ENCODE measurements at regions not wholly inside any gene's neighbourhood (a gene's known extent, or its start where the extent isn't known, plus 50 kb on each side); places are given as distances from the start of the nearest gene placed in this dataset.

DNA sequence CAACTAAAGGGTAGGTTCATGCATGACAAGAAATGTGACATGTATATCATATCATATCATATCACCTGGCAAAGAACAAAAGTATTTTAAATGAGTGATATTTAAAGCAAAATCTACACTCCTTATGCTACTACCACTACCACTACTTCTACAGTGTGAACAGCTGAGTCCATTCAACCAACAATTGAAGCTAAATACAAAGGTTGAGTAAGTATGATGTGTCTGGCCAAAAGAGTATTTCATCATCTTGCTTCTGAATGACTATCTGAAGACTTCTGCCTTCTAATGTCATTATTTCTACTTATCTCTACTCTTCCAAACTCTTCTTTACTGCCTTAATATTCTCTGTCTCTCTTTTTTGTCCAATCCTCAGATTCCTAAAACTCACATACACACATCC, 292.6 kb upstream of the CAND1 start:
- no peak for DNase-seq

DNA sequence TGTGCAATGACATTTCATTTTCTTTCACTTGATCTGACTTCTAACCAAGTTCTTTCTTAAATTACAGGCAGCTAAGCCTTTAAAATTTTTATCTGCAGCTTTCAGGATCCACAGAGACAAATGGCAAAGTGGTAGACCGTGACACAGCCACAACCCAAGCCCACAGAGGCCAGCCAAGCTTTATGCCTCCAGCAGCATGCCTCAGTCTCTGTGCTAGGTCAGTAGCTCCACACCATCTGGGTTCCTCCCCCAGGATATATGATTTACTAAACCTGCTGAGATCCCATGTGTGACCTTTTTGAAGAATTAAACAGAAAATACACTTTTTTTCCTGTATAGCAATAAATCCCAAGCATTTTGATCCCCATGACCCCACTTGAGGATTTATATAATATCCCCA, 290.4 kb upstream of the CAND1 start:
- no peak for DNase-seq

- DNase-seq, result no peak
Observed at GRCh38 chr12:66979251-66979650, 289.9 kb upstream of the CAND1 start.

DNA sequence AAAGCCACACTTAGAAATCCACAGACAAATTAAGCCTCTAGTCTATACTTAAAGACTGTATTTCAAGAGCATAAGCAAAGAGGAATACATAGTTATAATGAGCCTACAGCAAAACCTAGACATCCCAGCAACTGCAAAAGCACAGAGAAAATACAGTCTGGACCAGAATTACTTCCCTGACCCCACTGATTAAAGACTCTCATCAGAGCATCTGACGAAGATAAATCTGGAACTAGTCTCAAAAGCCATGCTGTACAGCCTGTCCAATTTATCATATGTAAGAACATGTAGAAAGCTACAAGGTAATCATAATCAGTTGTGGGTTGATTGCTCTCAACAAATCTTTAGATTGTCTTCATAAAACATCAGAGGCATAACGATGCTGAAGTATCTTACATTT, 285.1 kb upstream of the CAND1 start:
- no peak for DNase-seq

- no peak for DNase-seq
Observed at GRCh38 chr12:66984962-66985361, 284.2 kb upstream of the CAND1 start.

DNA sequence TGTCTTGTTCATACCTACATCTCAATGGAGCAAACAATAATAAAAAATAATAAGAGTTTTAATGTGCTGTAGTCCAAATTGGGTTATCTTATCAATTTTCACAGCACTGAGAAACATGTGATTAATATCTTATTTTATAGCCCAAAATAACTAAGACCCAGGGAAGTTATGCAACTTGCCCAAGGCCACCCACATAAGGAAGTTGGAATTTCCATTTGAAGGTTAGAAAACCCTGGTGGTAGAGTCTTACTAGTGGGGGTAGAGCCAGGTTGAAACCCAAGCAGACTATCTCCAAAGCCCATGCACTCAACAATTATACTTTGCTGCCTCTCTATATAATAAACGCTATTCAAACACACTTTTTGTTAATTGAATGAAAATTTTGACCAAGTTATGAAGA, 270.0 kb upstream of the CAND1 start:
- DNase-seq, result no peak

DNA sequence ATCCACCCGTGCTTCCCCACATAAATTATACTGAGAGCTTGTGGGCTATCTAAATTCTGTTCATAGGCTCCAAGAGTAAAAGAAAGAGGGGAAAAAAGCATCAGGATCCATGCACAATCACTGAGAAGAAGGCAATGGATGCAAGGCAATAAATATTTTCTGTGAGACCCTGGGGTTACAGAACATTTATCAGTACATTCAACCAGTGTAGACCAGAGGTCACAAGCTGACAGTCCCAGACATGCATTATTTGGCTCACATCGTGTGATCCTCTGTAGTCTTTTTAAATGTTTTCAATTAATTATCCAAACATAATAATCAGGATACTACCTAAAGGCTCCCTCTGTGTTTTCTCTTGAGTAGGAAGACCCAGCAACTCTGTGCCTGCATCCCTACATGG, 267.9 kb upstream of the CAND1 start:
- no peak for DNase-seq

- DNase-seq, result no peak
Observed at GRCh38 chr12:67002720-67003119, 266.4 kb upstream of the CAND1 start.

DNA sequence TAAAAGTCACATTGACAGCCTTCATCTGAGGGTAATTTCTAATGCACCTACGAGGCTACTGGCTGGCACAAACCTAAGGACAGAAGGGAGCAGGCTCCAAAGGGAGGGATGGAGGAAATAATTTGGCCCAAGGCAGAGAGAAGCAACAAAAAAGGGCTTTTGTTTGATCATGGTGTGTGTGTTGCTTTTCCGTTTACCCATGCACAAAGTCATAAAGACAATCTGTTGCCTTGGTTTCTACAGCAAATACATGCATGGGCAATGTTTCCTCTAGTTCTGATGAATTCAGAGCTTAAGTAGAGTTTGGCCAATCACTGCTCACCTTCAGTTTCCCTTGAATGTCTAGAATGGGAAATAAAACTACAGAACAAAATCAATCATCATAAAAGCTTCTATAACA, 262.5 kb upstream of the CAND1 start:
- DNase-seq, result no peak

DNA sequence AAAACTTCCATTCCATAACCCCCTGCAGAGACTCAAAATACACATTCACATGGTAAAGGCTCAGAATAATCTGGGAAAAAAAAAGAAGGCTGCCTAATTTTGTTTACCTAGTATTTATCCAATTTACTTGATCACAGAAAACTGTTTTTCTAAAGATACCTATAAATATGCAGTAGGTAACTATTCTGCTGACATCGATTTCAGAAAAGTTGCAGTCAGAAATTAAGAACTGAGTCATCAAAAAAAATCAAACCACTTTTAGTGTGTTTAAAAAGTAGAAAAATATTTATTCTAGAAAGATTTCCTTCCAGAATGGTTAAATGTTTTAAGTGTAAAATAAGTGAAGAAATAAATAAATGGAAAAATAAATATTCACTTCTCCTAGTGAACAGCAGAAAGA, 254.5 kb upstream of the CAND1 start:
- DNase-seq, result no peak

GRCh38 chr12:67018105-67018504, 251.1 kb upstream of the CAND1 start:
- no peak for DNase-seq

DNA sequence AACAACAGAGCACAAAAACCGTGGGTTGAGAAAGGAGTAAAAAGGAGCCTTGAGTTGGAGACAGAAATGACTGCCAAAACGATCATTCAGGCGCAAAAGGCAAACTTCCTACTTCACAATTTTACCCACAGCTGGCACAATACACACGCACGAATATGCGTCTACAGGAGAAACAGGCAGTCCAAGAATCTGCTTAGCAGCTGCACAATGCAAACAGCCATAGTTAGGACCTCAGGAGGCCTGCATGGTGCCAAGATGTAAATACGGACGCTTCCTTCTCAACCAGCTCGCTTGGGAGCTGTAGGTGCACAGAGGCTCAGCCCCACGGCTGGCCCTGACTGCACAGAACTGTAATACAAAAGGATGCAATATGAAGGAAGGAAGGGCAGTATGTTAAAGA, 250.1 kb upstream of the CAND1 start:
- no peak for DNase-seq

DNA sequence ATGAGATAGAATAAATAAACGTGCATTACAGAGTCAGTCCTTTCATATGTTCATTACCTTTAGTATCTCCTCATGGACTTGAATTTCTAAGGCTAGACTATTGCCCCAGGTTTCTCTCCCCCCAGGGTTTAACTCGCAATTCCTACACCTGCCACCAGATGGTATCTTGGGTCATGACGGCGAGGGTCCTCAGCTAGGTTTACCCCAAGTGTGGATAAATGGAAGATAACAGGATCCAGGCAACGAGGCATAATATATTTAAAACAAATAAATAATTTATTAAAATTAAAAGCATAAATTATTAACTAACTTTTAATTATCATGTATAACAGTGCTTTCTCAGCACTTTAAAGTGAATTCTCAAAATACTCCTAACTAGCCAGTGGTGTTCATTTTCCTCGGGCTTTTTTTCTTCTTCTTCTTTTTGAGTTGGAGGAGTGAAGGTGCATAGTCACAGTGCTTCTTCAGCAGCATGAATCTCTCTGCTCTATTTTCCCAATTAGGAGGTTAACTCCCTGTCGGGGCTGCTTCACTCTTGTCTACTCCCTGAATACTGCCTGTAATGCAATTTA, 243.5 kb upstream of the CAND1 start:
- peak; percentile 16 for DNase-seq

DNA sequence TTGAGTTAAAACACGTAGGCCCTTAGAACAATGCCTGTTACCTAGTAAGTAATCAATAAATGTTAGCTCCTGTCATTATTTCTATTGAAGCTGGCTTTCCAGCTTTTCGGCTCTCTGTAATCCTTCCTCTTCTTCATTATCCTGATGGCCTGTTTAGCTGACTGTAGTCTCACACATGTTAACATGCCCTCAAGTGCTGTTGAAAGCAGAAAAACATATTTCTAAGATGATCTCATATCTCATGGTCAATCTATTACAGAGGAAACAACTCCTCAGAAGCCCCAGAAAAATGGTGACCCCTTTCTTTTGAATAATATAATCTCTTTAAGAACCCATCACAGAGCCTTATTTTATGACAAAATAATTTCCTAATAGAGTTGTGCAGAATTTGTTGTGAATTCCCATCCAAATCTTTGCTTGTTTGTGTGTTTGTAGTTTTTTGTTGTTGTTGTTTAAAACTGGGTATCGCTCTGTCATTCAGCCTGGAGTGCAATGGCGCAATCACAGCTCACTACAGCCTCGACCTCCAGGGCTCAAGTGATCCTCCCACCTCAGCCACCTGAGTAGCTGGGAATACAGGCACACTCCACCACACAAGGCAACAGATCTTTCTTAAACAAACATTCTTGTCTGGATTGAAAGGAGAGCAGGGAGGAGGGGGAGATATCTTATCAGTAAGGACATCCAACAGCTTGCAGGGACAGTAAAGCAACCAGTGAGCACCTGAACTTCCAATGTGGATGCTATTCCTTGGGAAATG, 242.5 kb upstream of the CAND1 start:
- DNase-seq, result no peak

GRCh38 chr12:67028529-67028928, 240.6 kb upstream of the CAND1 start:
- DNase-seq, result no peak

GRCh38 chr12:67034110-67034879, 234.9 kb upstream of the CAND1 start:
- DNase-seq, result no peak

GRCh38 chr12:67035121-67035520, 234.0 kb upstream of the CAND1 start:
- no peak for DNase-seq

- no peak for DNase-seq
Observed at GRCh38 chr12:67038486-67038885, 230.7 kb upstream of the CAND1 start.

DNA sequence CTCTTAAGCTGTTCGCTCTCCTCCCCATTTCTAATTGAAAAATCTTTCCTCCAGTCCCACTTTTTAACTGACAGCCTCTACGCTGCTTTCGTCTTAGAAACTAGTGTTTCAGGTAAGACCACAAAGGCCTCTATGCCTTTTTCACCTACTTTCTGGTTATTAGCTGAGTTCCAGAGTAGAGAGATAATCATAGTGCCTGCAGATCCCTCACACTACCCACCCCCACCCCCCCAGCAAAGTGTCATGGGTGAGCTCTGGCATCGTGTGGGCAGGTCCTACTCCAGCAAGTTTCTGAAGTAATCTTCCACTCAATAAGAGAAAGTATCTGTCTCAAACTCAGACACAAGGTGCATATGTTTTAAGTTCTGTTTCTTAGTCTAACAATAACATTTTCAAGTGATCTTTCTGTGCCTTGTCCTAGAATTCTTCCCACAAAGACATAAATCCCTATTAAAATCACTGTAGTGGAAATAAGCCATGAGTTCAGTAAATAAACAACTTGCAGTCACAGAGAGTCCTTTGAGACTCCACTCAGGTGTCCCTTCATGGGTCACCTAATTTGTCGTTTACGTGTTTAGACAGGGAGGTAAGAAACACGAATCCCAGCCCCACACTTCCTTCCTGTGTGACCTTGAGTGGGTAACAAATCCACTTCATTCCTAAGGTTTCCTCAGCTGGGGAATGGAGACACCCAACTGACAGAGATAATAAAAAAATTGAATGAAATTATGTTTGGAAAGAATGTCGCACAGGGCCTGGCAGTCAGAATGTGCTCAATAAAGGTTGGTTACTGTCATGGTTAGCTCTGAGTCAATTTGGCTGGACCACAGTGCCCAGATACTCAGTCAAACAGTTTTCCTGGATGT, 228.9 kb upstream of the CAND1 start:
- DNase-seq, result no peak

DNA sequence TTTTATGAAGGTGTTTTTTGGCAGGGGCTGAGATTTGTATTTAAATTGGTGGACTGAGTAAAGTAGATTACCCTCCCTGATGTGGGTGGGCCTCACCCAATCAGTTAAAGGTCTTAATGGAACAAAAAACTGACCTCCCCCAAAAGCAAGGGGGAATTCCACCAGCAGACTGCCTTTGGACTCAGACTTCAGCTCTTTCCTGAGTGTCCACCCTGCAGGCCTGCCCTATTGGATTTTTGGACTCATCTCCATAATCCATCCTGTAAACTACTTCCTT, 228.4 kb upstream of the CAND1 start:
- no peak for DNase-seq

DNA sequence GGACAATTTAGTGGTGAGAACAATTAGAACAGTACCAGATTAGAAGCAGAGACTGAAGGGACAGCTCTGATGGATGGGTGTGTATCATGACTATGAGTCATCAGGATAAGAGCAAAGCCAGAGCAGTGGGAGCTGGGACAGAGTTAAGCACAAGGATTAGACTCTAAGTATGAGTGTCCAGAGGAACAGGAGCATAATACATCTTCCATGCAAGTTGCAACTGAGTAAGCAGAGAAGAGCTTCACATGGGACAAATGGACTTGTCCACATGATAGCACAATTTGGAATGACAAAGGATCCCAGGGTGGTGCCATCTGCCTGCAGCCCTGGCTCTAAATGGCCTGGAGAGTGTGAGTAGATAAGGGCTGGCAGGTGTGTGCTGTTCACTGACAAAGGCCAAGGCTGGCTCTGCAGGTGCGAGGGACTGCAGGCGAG, 226.4 kb upstream of the CAND1 start:
- DNase-seq, result no peak

DNA sequence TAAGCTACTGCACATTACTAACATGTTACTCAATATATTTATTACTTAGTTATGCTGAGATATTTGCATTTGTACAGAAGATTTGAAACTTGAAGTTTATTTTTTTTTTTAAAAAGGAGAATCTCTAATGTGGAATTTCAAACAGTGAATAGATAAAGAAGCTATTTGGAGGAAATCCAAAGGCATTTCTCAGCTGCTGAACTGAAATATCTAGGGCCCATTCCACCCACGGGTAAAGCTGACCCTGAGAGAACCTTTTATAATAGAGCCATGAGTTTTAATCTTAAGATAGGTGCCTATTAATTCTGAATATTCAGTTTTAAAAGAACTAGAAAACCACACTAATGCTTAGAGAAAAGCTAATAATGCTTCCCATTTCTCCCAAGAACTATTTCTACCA, 225.4 kb upstream of the CAND1 start:
- DNase-seq, result no peak

DNA sequence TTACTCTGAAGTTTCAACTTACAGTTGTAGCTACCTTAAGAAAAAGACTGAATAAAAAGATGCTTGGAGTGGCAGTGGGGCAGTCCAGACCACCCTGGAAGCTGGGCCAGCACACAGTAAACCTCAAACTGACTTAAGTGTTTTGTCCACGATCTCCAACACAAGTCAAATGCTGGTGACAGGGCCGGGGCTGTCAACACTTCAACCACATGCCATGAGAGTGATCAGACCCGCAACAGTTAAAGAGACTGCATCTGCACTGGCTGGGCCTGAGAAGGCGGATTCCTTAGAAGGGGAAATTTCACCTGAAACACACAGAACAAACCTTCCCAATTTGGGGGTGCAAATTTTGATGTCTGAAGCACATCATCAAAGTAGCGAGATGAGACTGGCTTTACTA, 223.5 kb upstream of the CAND1 start:
- no peak for DNase-seq

Measured in T-helper 9 cell (primary cell).